SK-N-SH (cell line): ENCODE measurements at regions not wholly inside any gene's neighbourhood (a gene's known extent, or its start where the extent isn't known, plus 50 kb on each side); places are given as distances from the start of the nearest gene placed in this dataset.

Experiments
- CTCF ChIA-PET: fragments of 300-600, 350-600 bp; formaldehyde crosslinking; extraction: SDS; loops from one replicate; lab custom pipeline; 2021; lab: Yijun Ruan, JAX
- POLR2A ChIA-PET: fragments of 350-600 bp; sonication (Branson Sonifier 250); formaldehyde crosslinking; extraction: SDS; loops from one replicate; lab custom pipeline; 2020; ENCODE audit warnings: antibody characterized with exemption, inconsistent platforms; lab: Yijun Ruan, JAX
- DNase-seq: peaks from one replicate; pipeline ENCODE4 v3.0.0; 2012
- H2AFZ ChIP-seq: fragments of 200-600 bp; sonication (generic); 2 replicates; pipeline ENCODE4 v1.8.1; 2016; ENCODE audit warnings: antibody characterized with exemption, mild to moderate bottlenecking, low read depth
- H3F3A ChIP-seq: fragments of 200-600 bp; sonication (generic); replicated peaks from 2 replicates; pipeline ENCODE3; 2016; ENCODE audit warnings: antibody characterized with exemption, mild to moderate bottlenecking; ENCODE audit not compliant: insufficient read depth
- H3K27ac ChIP-seq, 2 experiments: fragments of 200-500 bp in 1 of 2; fragments of 200-600 bp in 1 of 2; sonication (Bioruptor generic) in 1 of 2; sonication (generic), shearing (Covaris generic) in 1 of 2; 2 replicates each; pipeline versions ENCODE4 v1.5.1 to v1.6.1; 2014 to 2016; ENCODE audit warnings: low read depth in 2 of 2, inconsistent platforms in 1 of 2, low read length in 1 of 2, mild to moderate bottlenecking in 1 of 2, mixed read lengths in 1 of 2
- H3K27me3 ChIP-seq: fragments of 200-600 bp; sonication (generic), shearing (Covaris generic); 2 replicates; pipeline ENCODE4 v1.6.1; 2016; ENCODE audit warnings: mixed run types; ENCODE audit not compliant: insufficient read depth
- H3K36me3 ChIP-seq, 2 experiments: fragments of 200-500 bp in 1 of 2; fragments of 200-600 bp in 1 of 2; sonication (Bioruptor generic) in 1 of 2; sonication (generic) in 1 of 2; replicated peaks in 1 of 2; 2 replicates each; pipeline versions ENCODE3 to v1.5.1; 2014 to 2016; ENCODE audit warnings: low read length in 1 of 2, mild to moderate bottlenecking in 1 of 2; ENCODE audit not compliant: insufficient read depth in 2 of 2, control insufficient read depth in 1 of 2
- H3K4me1 ChIP-seq, 2 experiments: fragments of 200-500 bp in 1 of 2; fragments of 200-600 bp in 1 of 2; sonication (Bioruptor generic) in 1 of 2; sonication (generic), shearing (Covaris generic) in 1 of 2; 2 replicates each; pipeline versions ENCODE4 v1.5.1 to v1.6.1; 2014 to 2016; ENCODE audit warnings: low read depth in 1 of 2, low read length in 1 of 2, mixed run types in 1 of 2; ENCODE audit not compliant: insufficient read depth in 2 of 2, control insufficient read depth in 1 of 2
- H3K4me2 ChIP-seq: fragments of 200-600 bp; sonication (generic), shearing (Covaris generic); 2 replicates; pipeline ENCODE4 v1.6.1; 2017; ENCODE audit warnings: mixed run types
- H3K4me3 ChIP-seq, 2 experiments: fragments of 200-500 bp in 1 of 2; fragments of 200-600 bp in 1 of 2; sonication (Bioruptor generic) in 1 of 2; sonication (generic), shearing (Covaris generic) in 1 of 2; 2 replicates each; pipeline versions ENCODE4 v1.5.1 to v1.8.1; 2014 to 2016; ENCODE audit warnings: low read depth in 2 of 2, inconsistent platforms in 1 of 2, low read length in 1 of 2, mild to moderate bottlenecking in 1 of 2, mixed read lengths in 1 of 2, moderate library complexity in 1 of 2
- H3K79me2 ChIP-seq: fragments of 200-600 bp; sonication (generic); 2 replicates; pipeline ENCODE4 v1.8.1; 2017; ENCODE audit warnings: mild to moderate bottlenecking; ENCODE audit not compliant: insufficient read depth
- H3K9ac ChIP-seq: fragments of 200-600 bp; sonication (generic); 2 replicates; pipeline ENCODE4 v1.6.1; 2017; ENCODE audit warnings: mixed run types
- H3K9me2 ChIP-seq: fragments of 200-600 bp; sonication (generic); 2 replicates; pipeline ENCODE4 v1.6.1; 2017; ENCODE audit warnings: mixed run types
- H3K9me3 ChIP-seq: fragments of 200-600 bp; sonication (generic); 2 replicates; pipeline ENCODE4 v1.6.1; 2017; ENCODE audit warnings: mixed run types, mild to moderate bottlenecking, moderate library complexity
- H4K20me1 ChIP-seq: fragments of 200-600 bp; sonication (generic); 2 replicates; pipeline ENCODE4 v1.6.1; 2017; ENCODE audit warnings: mild to moderate bottlenecking, mixed run types; ENCODE audit not compliant: insufficient read depth
- CHD2 ChIP-seq: fragments of 150-350 bp; IDR thresholded peaks from 2 replicates; pipeline ENCODE4 v1.6.1; 2018; ENCODE audit warnings: low read length; ENCODE audit not compliant: partially characterized antibody
- EP300 ChIP-seq, 2 experiments: IDR thresholded peaks; 2 replicates each; pipeline versions ENCODE4 v1.4.0 to v1.6.1; 2012; ENCODE audit warnings: borderline replicate concordance in 1 of 2, low read depth in 1 of 2, low read length in 1 of 2
- EZH2phosphoT487 ChIP-seq: fragments of 200-600 bp; sonication (generic); IDR thresholded peaks from 2 replicates; pipeline ENCODE4 v1.6.1; 2017; ENCODE audit warnings: low read depth, mixed run types, mild to moderate bottlenecking, antibody characterized with exemption, moderate library complexity, borderline replicate concordance
- FOXM1 ChIP-seq: IDR thresholded peaks from 2 replicates; pipeline ENCODE4 v1.4.0; 2012; ENCODE audit warnings: low read depth, mild to moderate bottlenecking
- MXI1 ChIP-seq: IDR thresholded peaks from 2 replicates; pipeline ENCODE4 v1.6.1; 2012; ENCODE audit warnings: mild to moderate bottlenecking, low read depth, low read length, improper control_type of control experiment
- NRF1 ChIP-seq: IDR thresholded peaks from 2 replicates; pipeline ENCODE4 v1.6.1; 2012; ENCODE audit warnings: low read depth, mild to moderate bottlenecking, low read length
- POLR2AphosphoS5 ChIP-seq: IDR thresholded peaks from 2 replicates; pipeline ENCODE4 v1.6.1; 2012; ENCODE audit warnings: low read depth, low read length
- RAD21 ChIP-seq: IDR thresholded peaks from 2 replicates; pipeline ENCODE4 v1.6.1; 2012; ENCODE audit warnings: mild to moderate bottlenecking, low read length
- RFX5 ChIP-seq: IDR thresholded peaks from 2 replicates; pipeline ENCODE4 v1.6.1; 2012; ENCODE audit warnings: mild to moderate bottlenecking, improper control_type of control experiment, low read length
- SIN3A ChIP-seq: IDR thresholded peaks from 2 replicates; pipeline ENCODE4 v1.6.1; 2012; ENCODE audit warnings: low read depth, mild to moderate bottlenecking, low read length, moderate library complexity, borderline replicate concordance
- TCF12 ChIP-seq: IDR thresholded peaks from 2 replicates; pipeline ENCODE4 v1.4.0; 2012
- YY1 ChIP-seq: IDR thresholded peaks from 2 replicates; pipeline ENCODE4 v1.4.0; 2012; ENCODE audit warnings: low read depth, mild to moderate bottlenecking
- whole genome bisulfite sequencing: methylation state at CpG from one replicate; pipeline ENCODE4 v1.1.6; 2017; ENCODE audit warnings: low lambda C conversion rate; 5-methylcytosine and 5-hydroxymethylcytosine counted together
- TF ChIP-seq, protein P1 (sequence below): fragments of 150-350 bp; IDR thresholded peaks from 2 replicates; pipeline ENCODE4 v1.6.1; 2016; ENCODE audit warnings: mild to moderate bottlenecking, low read depth, low read length
- TF ChIP-seq, protein P2 (sequence below): IDR thresholded peaks from 2 replicates; pipeline ENCODE4 v1.4.0; 2012; ENCODE audit warnings: low read depth

DNA sequence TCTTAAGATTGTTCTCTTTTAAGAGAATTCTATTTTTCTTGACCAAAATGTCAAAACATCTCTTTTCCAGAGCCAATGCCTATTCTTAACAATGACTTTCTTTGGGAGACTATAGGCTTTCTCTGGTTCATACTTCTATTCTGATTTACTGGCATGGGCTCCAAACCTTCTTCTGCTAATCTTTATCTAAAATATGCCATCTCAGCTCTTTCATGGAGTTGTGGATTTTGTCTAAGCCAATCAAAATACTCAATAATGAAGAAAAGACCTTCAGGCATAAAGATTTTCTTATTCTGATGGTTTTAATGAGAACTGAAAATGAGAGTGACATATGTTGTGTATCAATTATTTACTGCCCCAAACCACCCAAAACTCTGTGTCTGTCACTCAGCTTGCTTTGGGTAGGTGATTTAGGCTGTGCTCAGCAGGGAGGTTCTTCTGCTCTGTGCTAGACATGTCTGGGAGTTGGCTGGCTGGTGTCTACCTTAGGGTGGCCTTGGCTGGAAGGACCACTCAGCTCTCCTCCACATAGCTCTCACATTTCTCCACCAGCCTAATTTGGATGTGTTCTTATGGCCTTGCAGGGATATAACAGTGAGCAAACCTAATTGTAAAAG, 270.8 kb downstream of the PRDM2 start:
- no peaks in the 10 kb centered on the region for H3K36me3 ChIP-seq
- no peaks in the 10 kb centered on the region for H3K27me3 ChIP-seq
- H3K9ac ChIP-seq, result no peak overlapping the region
- no peak for DNase-seq
- CTCF ChIA-PET, result no interaction called here
- H3K4me1 ChIP-seq, result no peaks in the 10 kb centered on the region
- no peak overlapping the region for H2AFZ ChIP-seq
- H3K79me2 ChIP-seq, result no peaks in the 10 kb centered on the region
- no peak overlapping the region for H3K4me2 ChIP-seq
- no peak overlapping the region for H3K27ac ChIP-seq
- POLR2A ChIA-PET, result no interaction called here
- H3K9me3 ChIP-seq, result no peaks in the 10 kb centered on the region
- H3K9me2 ChIP-seq, result no peaks in the 10 kb centered on the region
- no peak for TF ChIP-seq YY1
- TF ChIP-seq NRF1, result no peak
- TF ChIP-seq, protein P1, sequence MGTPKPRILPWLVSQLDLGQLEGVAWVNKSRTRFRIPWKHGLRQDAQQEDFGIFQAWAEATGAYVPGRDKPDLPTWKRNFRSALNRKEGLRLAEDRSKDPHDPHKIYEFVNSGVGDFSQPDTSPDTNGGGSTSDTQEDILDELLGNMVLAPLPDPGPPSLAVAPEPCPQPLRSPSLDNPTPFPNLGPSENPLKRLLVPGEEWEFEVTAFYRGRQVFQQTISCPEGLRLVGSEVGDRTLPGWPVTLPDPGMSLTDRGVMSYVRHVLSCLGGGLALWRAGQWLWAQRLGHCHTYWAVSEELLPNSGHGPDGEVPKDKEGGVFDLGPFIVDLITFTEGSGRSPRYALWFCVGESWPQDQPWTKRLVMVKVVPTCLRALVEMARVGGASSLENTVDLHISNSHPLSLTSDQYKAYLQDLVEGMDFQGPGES, result no peak
- no peak for TF ChIP-seq MXI1
- no peak for TF ChIP-seq EP300 (IDR thresholded peaks at IDR 0.05; ENCODE audit: borderline replicate concordance in 1 of 2, low read depth in 1 of 2, low read length in 1 of 2)
- no peak for TF ChIP-seq FOXM1
- TF ChIP-seq, protein P2, sequence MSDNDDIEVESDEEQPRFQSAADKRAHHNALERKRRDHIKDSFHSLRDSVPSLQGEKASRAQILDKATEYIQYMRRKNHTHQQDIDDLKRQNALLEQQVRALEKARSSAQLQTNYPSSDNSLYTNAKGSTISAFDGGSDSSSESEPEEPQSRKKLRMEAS, result no peak
- no peak for TF ChIP-seq RFX5
- H4K20me1 ChIP-seq, result no peaks in the 10 kb centered on the region
- no peaks in the 10 kb centered on the region for H3F3A ChIP-seq
- H3K4me3 ChIP-seq, result no peak overlapping the region

DNA sequence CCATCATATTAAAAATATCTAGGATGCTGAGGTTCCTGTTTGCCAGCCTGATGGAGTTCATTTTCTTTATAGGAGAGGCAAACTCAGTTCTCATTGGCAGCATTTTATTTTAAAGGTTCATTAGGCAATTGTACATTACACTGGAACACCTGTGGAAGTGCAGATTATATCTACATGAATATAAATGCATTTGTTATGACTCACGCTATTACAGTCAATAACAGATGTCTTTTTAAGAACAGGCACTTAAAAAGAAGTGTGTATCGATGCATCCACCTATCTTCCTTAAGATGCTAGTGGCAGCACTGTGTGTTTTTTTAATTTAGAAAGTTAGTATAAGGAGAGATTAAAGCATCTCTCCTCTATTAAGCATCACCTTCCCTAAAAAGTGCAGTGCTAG, 276.5 kb downstream of the PRDM2 start:
- Histone ChIP-seq H3K27ac (no peak overlapping the region), H3K27me3 (no peaks in the 10 kb centered on the region), H3K4me1 (no peaks in the 10 kb centered on the region), H4K20me1 (no peaks in the 10 kb centered on the region), H3K4me2 (no peak overlapping the region), H3K36me3 (no peaks in the 10 kb centered on the region), H3K9ac (no peak overlapping the region), H2AFZ (no peak overlapping the region), H3K9me2 (no peaks in the 10 kb centered on the region), H3K9me3 (0 out of 2 replicates have a peak, but pooled peaks cover 3% of the 10 kb centered on the region), H3K4me3 (no peak overlapping the region), H3F3A (no peaks in the 10 kb centered on the region), H3K79me2 (no peaks in the 10 kb centered on the region)
- TF ChIP-seq RAD21 (no peak), POLR2AphosphoS5 (no peak), TCF12 (no peak), SIN3A (no peak), CHD2 (no peak), NRF1 (no peak), EZH2phosphoT487 (no peak)
- TF ChIP-seq, protein P2, result no peak
- DNase-seq, result no peak
- CTCF ChIA-PET, result no interaction called here
- POLR2A ChIA-PET, result no interaction called here
- 0% methylated on average over 2 of the region's 2 CpGs for WGBS
